ENCODE measurements at regions not wholly inside any gene's neighbourhood (a gene's known extent, or its start where the extent isn't known, plus 50 kb on each side); places are given as distances from the start of the nearest gene placed in this dataset.
"Not testable (repeated sequence)": the region's sequence is repeated elsewhere in the genome, so short reads cannot be mapped to it uniquely, and the experiment has no call there.

DNA sequence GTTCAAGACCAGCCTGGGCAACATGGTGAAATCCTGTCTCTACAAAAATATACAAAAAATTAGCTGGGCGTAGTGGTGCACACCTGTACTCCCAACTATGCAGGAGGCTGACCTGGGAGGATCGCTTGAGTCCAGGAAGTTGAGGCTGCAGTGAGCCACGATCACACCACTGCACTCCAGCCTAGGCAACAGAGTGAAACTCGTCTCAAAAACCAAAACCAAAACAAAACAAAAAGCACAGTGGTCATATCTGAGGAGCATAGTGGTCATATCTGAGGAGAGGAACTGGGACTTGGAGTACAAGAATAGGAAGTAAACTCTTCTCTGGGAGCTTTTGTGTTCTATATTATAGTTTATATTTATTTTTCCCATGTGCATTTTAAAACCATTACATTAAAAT is 275.3 kb upstream of the NOTCH2NLA start:
- TF ChIP-seq, protein P1, sequence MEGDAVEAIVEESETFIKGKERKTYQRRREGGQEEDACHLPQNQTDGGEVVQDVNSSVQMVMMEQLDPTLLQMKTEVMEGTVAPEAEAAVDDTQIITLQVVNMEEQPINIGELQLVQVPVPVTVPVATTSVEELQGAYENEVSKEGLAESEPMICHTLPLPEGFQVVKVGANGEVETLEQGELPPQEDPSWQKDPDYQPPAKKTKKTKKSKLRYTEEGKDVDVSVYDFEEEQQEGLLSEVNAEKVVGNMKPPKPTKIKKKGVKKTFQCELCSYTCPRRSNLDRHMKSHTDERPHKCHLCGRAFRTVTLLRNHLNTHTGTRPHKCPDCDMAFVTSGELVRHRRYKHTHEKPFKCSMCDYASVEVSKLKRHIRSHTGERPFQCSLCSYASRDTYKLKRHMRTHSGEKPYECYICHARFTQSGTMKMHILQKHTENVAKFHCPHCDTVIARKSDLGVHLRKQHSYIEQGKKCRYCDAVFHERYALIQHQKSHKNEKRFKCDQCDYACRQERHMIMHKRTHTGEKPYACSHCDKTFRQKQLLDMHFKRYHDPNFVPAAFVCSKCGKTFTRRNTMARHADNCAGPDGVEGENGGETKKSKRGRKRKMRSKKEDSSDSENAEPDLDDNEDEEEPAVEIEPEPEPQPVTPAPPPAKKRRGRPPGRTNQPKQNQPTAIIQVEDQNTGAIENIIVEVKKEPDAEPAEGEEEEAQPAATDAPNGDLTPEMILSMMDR (IDR thresholded peaks at IDR 0.05): not testable (repeated sequence)
- not testable (repeated sequence) for TF ChIP-seq POLR2A (IDR thresholded peaks at IDR 0.05)
